ENCODE measurements at regions not wholly inside any gene's neighbourhood (a gene's known extent, or its start where the extent isn't known, plus 50 kb on each side); places are given as distances from the start of the nearest gene placed in this dataset.

DNA sequence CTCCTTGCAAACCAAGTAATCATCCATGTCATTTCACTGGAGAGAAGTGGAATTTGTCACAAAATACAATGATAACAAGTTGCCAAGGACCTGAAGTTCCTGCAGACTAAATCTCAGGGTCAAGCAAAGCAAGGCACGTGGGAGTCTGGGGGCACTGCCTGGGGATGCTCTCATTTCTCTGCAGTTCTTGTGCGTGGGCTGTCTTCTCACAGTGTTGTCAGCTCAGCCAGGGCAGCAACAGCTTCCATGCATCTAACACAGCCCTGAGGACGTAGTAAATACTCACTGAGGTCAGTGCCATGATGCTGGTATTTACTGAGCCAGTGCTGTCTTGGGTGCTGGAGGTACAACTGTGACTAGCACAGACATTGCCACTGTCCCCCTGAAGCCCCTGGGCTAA, 62.9 kb upstream of the CMKLR1 start:
- TF ChIP-seq, protein P1, sequence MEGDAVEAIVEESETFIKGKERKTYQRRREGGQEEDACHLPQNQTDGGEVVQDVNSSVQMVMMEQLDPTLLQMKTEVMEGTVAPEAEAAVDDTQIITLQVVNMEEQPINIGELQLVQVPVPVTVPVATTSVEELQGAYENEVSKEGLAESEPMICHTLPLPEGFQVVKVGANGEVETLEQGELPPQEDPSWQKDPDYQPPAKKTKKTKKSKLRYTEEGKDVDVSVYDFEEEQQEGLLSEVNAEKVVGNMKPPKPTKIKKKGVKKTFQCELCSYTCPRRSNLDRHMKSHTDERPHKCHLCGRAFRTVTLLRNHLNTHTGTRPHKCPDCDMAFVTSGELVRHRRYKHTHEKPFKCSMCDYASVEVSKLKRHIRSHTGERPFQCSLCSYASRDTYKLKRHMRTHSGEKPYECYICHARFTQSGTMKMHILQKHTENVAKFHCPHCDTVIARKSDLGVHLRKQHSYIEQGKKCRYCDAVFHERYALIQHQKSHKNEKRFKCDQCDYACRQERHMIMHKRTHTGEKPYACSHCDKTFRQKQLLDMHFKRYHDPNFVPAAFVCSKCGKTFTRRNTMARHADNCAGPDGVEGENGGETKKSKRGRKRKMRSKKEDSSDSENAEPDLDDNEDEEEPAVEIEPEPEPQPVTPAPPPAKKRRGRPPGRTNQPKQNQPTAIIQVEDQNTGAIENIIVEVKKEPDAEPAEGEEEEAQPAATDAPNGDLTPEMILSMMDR (conservative IDR thresholded peaks at IDR 0.05 in 1 of 2, IDR thresholded peaks at IDR 0.05 in 1 of 2; ENCODE audit: low read depth in 1 of 2, low read length in 2 of 2) = no peak
- TF ChIP-seq EZH2 (IDR thresholded peaks at IDR 0.05; ENCODE audit: low read length, missing control alignments) = no peak
